ENCODE measurements at regions not wholly inside any gene's neighbourhood (a gene's known extent, or its start where the extent isn't known, plus 50 kb on each side); places are given as distances from the start of the nearest gene placed in this dataset.
"Not testable (repeated sequence)": the region's sequence is repeated elsewhere in the genome, so short reads cannot be mapped to it uniquely, and the experiment has no call there.

DNA sequence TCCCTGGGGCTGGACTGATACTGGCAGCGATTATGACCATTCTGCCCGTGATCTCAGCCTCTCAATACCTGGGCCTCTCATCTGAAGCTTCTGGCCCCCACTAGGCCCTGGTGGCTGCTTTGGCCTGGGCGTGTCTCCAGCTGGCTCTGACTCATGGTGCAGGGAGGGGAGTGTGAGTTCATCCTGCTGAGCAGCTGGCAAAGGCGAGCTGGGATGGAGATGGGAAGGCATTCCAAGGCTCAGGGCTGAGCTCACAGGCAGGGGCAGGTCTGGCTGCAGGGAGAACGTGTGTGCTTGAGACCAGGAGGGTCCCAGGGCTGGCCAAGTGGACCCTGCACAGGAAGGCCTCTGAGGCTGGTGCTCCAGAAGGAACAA is 221.8 kb downstream of the TMEM121 start:
- Histone ChIP-seq H3K4me3 (replicated peaks; ENCODE audit: insufficient read depth, low read length) (no peak overlapping the region), H3K27ac (replicated peaks) (no peak overlapping the region), H3K27me3 (ENCODE audit: insufficient read depth, poor library complexity, severe bottlenecking) (no peaks in the 10 kb centered on the region)
- no peak for DNase-seq (ENCODE audit: low read depth in 1 of 2, low spot score in 1 of 2)
- TF ChIP-seq SPI1 (IDR thresholded peaks at IDR 0.05; ENCODE audit: borderline replicate concordance, low read depth), result no peak
- TF ChIP-seq, protein P1, sequence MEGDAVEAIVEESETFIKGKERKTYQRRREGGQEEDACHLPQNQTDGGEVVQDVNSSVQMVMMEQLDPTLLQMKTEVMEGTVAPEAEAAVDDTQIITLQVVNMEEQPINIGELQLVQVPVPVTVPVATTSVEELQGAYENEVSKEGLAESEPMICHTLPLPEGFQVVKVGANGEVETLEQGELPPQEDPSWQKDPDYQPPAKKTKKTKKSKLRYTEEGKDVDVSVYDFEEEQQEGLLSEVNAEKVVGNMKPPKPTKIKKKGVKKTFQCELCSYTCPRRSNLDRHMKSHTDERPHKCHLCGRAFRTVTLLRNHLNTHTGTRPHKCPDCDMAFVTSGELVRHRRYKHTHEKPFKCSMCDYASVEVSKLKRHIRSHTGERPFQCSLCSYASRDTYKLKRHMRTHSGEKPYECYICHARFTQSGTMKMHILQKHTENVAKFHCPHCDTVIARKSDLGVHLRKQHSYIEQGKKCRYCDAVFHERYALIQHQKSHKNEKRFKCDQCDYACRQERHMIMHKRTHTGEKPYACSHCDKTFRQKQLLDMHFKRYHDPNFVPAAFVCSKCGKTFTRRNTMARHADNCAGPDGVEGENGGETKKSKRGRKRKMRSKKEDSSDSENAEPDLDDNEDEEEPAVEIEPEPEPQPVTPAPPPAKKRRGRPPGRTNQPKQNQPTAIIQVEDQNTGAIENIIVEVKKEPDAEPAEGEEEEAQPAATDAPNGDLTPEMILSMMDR (IDR thresholded peaks at IDR 0.05; ENCODE audit: insufficient read depth, low read length), result no peak
- TF ChIP-seq REST (IDR thresholded peaks at IDR 0.05; ENCODE audit: insufficient replicate concordance, low read depth), result no peak
- no peak for TF ChIP-seq GABPA (IDR thresholded peaks at IDR 0.05; ENCODE audit: low read depth)
- no peak for TF ChIP-seq POLR2AphosphoS5 (IDR thresholded peaks at IDR 0.05; ENCODE audit: low read depth)

DNA sequence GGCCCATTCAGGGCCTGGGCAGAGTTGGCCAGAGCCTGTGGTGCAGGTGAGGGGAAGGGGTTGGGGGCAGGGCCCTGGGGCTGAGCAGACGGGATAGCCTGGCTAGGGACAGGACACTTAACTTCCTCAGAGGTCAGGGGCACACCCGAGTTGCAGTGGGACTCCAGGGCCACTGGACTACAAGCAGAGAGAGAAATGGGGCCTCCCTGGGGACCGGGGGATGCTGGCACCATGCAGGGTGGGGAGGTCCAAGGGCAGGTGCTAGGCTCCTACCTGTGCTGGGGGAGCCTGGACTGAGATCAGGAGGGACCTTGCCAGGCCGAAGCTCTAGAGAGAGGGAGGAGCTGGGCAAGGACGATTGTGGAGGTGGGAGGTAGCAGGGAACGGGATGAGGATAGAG is 222.3 kb downstream of the TMEM121 start:
- DNase-seq (ENCODE audit: low read depth in 1 of 2, low spot score in 1 of 2); H3K27me3 ChIP-seq (ENCODE audit: insufficient read depth, poor library complexity, severe bottlenecking); H3K27ac ChIP-seq (replicated peaks); H3K4me3 ChIP-seq (replicated peaks; ENCODE audit: insufficient read depth, low read length): not testable (repeated sequence)

- not testable (repeated sequence) for H3K4me3 ChIP-seq (replicated peaks; ENCODE audit: insufficient read depth, low read length); H3K27ac ChIP-seq (replicated peaks); DNase-seq (ENCODE audit: low read depth in 1 of 2, low spot score in 1 of 2); H3K27me3 ChIP-seq (ENCODE audit: insufficient read depth, poor library complexity, severe bottlenecking)
These were observed 223.6 kb downstream of the TMEM121 start for GRCh38 chr14:105749870-105750541.

- not testable (repeated sequence) for DNase-seq (ENCODE audit: low read depth in 1 of 2, low spot score in 1 of 2); H3K27me3 ChIP-seq (ENCODE audit: insufficient read depth, poor library complexity, severe bottlenecking); H3K27ac ChIP-seq (replicated peaks); H3K4me3 ChIP-seq (replicated peaks; ENCODE audit: insufficient read depth, low read length)
These were observed 224.9 kb downstream of the TMEM121 start for GRCh38 chr14:105751291-105751751.

- DNase-seq (ENCODE audit: low read depth in 1 of 2, low spot score in 1 of 2); H3K27me3 ChIP-seq (ENCODE audit: insufficient read depth, poor library complexity, severe bottlenecking); H3K27ac ChIP-seq (replicated peaks); H3K4me3 ChIP-seq (replicated peaks; ENCODE audit: insufficient read depth, low read length): not testable (repeated sequence)
These were observed 226.0 kb downstream of the TMEM121 start for GRCh38 chr14:105752420-105752819.

GRCh38 chr14:105760691-105761344 is 234.4 kb downstream of the TMEM121 start:
- TF ChIP-seq GABPA (IDR thresholded peaks at IDR 0.05; ENCODE audit: low read depth) (no peak), SPI1 (IDR thresholded peaks at IDR 0.05; ENCODE audit: borderline replicate concordance, low read depth) (no peak), REST (IDR thresholded peaks at IDR 0.05; ENCODE audit: insufficient replicate concordance, low read depth) (no peak), POLR2AphosphoS5 (IDR thresholded peaks at IDR 0.05; ENCODE audit: low read depth) (no peak)
- TF ChIP-seq, protein P1 (IDR thresholded peaks at IDR 0.05; ENCODE audit: insufficient read depth, low read length), result no peak
- no peak for DNase-seq (ENCODE audit: low read depth in 1 of 2, low spot score in 1 of 2)
- Histone ChIP-seq H3K4me3 (replicated peaks; ENCODE audit: insufficient read depth, low read length) (no peak overlapping the region), H3K27ac (replicated peaks) (no peak overlapping the region), H3K27me3 (ENCODE audit: insufficient read depth, poor library complexity, severe bottlenecking) (no peaks in the 10 kb centered on the region)

GRCh38 chr14:105761345-105761740 is 235.0 kb downstream of the TMEM121 start:
- H3K4me3 ChIP-seq (replicated peaks; ENCODE audit: insufficient read depth, low read length); H3K27ac ChIP-seq (replicated peaks); H3K27me3 ChIP-seq (ENCODE audit: insufficient read depth, poor library complexity, severe bottlenecking); DNase-seq (ENCODE audit: low read depth in 1 of 2, low spot score in 1 of 2): not testable (repeated sequence)
